SK-N-SH (cell line): ENCODE measurements at regions not wholly inside any gene's neighbourhood (a gene's known extent, or its start where the extent isn't known, plus 50 kb on each side); places are given as distances from the start of the nearest gene placed in this dataset.

Experiments used
- EP300 ChIP-seq, 2 experiments: IDR thresholded peaks; 2 replicates each; pipeline versions ENCODE4 v1.4.0 to v1.6.1; 2012; ENCODE audit warnings: borderline replicate concordance in 1 of 2, low read depth in 1 of 2, low read length in 1 of 2
- MXI1 ChIP-seq: IDR thresholded peaks from 2 replicates; pipeline ENCODE4 v1.6.1; 2012; ENCODE audit warnings: mild to moderate bottlenecking, low read depth, low read length, improper control_type of control experiment
- NRF1 ChIP-seq: IDR thresholded peaks from 2 replicates; pipeline ENCODE4 v1.6.1; 2012; ENCODE audit warnings: low read depth, mild to moderate bottlenecking, low read length
- TAF1 ChIP-seq: IDR thresholded peaks from 2 replicates; pipeline ENCODE4 v1.6.1; 2012; ENCODE audit warnings: low read depth, mild to moderate bottlenecking, low read length, moderate library complexity, borderline replicate concordance
- TF ChIP-seq, protein P1 (sequence below): fragments of 200-600 bp; sonication (generic); IDR thresholded peaks from 2 replicates; pipeline ENCODE4 v1.6.1; 2017; ENCODE audit warnings: antibody characterized with exemption, mild to moderate bottlenecking, moderate library complexity
- TF ChIP-seq, protein P2 (sequence below): IDR thresholded peaks from 2 replicates; pipeline ENCODE4 v1.4.0; 2012; ENCODE audit warnings: low read depth
- TF ChIP-seq, protein P3 (sequence below): IDR thresholded peaks from 2 replicates; pipeline ENCODE4 v1.4.0; 2012; ENCODE audit warnings: low read depth, borderline replicate concordance

DNA sequence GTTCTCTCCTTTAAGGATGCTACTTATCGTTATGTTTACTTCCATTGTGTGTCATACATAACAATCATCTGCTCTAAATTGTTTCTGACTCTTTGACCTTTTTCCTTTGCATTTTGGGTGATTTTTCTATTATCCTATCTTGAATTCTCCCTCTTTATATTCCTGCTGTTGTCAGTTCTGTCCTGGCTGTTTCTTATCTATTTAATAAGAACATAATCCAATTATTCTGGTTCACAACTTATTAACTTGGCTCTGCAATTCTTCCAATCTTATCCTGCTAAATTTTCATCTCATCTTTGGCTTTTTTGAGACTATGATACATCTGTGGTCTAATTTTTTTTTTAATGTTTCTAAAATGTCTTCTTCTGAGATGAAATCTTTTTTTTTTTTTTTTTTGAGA is 54.7 kb upstream of the TOX2 start:
- no peak for TF ChIP-seq TAF1
- TF ChIP-seq EP300 (IDR thresholded peaks at IDR 0.05; ENCODE audit: borderline replicate concordance in 1 of 2, low read depth in 1 of 2, low read length in 1 of 2): peak in 1 of 2 experiments; percentile 78; a peak in 2 of 4 replicates
- TF ChIP-seq, protein P1, sequence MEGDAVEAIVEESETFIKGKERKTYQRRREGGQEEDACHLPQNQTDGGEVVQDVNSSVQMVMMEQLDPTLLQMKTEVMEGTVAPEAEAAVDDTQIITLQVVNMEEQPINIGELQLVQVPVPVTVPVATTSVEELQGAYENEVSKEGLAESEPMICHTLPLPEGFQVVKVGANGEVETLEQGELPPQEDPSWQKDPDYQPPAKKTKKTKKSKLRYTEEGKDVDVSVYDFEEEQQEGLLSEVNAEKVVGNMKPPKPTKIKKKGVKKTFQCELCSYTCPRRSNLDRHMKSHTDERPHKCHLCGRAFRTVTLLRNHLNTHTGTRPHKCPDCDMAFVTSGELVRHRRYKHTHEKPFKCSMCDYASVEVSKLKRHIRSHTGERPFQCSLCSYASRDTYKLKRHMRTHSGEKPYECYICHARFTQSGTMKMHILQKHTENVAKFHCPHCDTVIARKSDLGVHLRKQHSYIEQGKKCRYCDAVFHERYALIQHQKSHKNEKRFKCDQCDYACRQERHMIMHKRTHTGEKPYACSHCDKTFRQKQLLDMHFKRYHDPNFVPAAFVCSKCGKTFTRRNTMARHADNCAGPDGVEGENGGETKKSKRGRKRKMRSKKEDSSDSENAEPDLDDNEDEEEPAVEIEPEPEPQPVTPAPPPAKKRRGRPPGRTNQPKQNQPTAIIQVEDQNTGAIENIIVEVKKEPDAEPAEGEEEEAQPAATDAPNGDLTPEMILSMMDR: no peak
- TF ChIP-seq, protein P2, sequence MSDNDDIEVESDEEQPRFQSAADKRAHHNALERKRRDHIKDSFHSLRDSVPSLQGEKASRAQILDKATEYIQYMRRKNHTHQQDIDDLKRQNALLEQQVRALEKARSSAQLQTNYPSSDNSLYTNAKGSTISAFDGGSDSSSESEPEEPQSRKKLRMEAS: no peak
- no peak for TF ChIP-seq NRF1
- no peak for TF ChIP-seq MXI1
- TF ChIP-seq, protein P3, sequence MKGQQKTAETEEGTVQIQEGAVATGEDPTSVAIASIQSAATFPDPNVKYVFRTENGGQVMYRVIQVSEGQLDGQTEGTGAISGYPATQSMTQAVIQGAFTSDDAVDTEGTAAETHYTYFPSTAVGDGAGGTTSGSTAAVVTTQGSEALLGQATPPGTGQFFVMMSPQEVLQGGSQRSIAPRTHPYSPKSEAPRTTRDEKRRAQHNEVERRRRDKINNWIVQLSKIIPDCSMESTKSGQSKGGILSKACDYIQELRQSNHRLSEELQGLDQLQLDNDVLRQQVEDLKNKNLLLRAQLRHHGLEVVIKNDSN: no peak
